ENCODE measurements at regions not wholly inside any gene's neighbourhood (a gene's known extent, or its start where the extent isn't known, plus 50 kb on each side); places are given as distances from the start of the nearest gene placed in this dataset.

DNA sequence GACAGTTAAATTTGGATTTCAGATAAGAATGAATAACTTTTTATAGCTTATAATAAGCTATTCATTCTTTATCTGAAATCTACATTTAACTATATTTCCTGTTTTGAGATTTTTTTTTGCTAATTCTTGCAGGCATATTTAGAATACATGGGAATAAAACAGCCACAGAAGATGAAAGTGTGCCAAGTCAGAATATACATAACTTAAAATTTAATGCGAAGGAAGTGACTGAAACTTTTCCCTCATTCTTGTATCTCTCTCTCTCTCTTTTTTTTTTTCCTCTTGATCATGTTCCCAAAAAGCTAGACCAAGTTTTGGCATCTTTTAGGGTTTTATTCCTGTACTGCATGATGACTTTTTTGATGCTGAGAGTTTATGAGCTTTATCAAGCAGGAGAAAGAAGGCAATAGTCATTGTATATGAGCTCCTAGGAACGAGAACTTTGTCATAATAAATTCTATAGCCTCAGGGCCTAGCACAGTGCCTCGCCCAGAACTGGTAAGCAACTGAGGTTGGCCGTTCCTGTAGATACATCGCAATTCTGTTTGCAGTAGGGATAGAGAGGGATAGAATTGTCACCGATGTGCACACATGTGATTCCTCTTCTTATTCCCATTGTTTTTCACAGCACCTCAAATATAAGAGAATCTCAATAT lies 205.2 kb downstream of the MYLK4 start:
- Histone ChIP-seq H3K36me3 (ENCODE audit: insufficient read depth in 1 of 2, low read depth in 1 of 2) (no peaks in the 10 kb centered on the region), H3K4me1 (no peaks in the 10 kb centered on the region), H3K4me3 (no peak overlapping the region), H3K9me3 (no peaks in the 10 kb centered on the region), H3K27me3 (ENCODE audit: insufficient read depth in 3 of 3, low read length in 2 of 3) (no peaks in the 10 kb centered on the region), H3K27ac (no peak overlapping the region)
- TF ChIP-seq, protein P1, sequence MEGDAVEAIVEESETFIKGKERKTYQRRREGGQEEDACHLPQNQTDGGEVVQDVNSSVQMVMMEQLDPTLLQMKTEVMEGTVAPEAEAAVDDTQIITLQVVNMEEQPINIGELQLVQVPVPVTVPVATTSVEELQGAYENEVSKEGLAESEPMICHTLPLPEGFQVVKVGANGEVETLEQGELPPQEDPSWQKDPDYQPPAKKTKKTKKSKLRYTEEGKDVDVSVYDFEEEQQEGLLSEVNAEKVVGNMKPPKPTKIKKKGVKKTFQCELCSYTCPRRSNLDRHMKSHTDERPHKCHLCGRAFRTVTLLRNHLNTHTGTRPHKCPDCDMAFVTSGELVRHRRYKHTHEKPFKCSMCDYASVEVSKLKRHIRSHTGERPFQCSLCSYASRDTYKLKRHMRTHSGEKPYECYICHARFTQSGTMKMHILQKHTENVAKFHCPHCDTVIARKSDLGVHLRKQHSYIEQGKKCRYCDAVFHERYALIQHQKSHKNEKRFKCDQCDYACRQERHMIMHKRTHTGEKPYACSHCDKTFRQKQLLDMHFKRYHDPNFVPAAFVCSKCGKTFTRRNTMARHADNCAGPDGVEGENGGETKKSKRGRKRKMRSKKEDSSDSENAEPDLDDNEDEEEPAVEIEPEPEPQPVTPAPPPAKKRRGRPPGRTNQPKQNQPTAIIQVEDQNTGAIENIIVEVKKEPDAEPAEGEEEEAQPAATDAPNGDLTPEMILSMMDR (IDR thresholded peaks at IDR 0.05), result no peak
- WGBS, 3 donors, result 83 to 87% (median 84%) methylated on average over 6 of the region's 6 CpGs
- no peak for ATAC-seq
- DNase-seq, result no peak
- intact Hi-C loops (cut with DNase I), result no loop called here

DNA sequence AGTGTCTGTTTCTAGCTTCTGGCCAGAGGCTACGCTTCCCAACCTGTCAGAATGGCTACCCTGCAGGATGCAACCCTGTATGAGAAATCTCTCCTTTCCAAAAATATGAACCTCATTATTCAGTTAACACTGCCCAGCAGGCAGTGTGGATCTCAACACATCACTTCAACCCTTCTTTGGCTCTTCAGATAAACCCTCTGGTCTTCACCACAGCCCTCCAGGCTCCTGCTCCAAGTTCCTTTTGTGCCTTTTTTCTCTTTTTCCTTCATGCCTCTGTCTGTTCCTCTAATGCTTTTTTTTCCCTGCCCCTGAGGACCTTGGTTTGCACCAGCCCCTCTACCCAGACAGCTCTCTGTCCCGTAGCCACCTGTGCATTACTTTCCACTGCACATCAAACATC lies 207.4 kb downstream of the MYLK4 start:
- no peak for DNase-seq
- no peak for ATAC-seq
- Histone ChIP-seq H3K36me3 (ENCODE audit: insufficient read depth in 1 of 2, low read depth in 1 of 2) (no peaks in the 10 kb centered on the region), H3K27me3 (ENCODE audit: insufficient read depth in 3 of 3, low read length in 2 of 3) (no peaks in the 10 kb centered on the region), H3K27ac (no peak overlapping the region), H3K4me1 (no peaks in the 10 kb centered on the region), H3K4me3 (no peak overlapping the region), H3K9me3 (no peaks in the 10 kb centered on the region)
- 82 to 94% (median 86%) methylated on average over 2 of the region's 2 CpGs for WGBS, 3 donors
- TF ChIP-seq, protein P1 (IDR thresholded peaks at IDR 0.05), result no peak
- intact Hi-C loops (cut with DNase I), result no loop called here

DNA sequence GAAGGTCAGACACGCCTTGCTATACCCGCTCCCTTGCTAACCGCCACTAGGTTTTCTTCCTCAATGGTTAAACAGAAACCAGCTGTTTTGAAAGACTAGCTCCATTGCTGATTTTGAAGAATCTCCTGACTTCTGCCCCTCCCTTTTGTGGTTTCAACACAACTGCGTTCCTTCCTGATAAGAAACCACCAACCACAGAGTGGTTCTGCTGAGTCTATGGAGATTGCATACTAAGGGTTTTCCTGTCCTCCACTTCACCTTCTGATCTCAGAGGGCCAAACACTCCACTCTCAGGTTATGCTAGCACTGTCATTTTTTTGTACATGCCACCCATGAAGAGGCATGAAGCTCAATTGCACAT lies 207.9 kb downstream of the MYLK4 start:
- Histone ChIP-seq H3K27ac (no peak overlapping the region), H3K36me3 (ENCODE audit: insufficient read depth in 1 of 2, low read depth in 1 of 2) (no peaks in the 10 kb centered on the region), H3K4me1 (no peaks in the 10 kb centered on the region), H3K4me3 (no peak overlapping the region), H3K27me3 (ENCODE audit: insufficient read depth in 3 of 3, low read length in 2 of 3) (no peaks in the 10 kb centered on the region), H3K9me3 (no peaks in the 10 kb centered on the region)
- intact Hi-C loops (cut with DNase I), result no loop called here
- TF ChIP-seq, protein P1 (IDR thresholded peaks at IDR 0.05), result no peak
- WGBS, 3 donors, result 83 to 92% (median 91%) methylated on average over 4 of the region's 4 CpGs
- no peak for ATAC-seq
- DNase-seq, result no peak

DNA sequence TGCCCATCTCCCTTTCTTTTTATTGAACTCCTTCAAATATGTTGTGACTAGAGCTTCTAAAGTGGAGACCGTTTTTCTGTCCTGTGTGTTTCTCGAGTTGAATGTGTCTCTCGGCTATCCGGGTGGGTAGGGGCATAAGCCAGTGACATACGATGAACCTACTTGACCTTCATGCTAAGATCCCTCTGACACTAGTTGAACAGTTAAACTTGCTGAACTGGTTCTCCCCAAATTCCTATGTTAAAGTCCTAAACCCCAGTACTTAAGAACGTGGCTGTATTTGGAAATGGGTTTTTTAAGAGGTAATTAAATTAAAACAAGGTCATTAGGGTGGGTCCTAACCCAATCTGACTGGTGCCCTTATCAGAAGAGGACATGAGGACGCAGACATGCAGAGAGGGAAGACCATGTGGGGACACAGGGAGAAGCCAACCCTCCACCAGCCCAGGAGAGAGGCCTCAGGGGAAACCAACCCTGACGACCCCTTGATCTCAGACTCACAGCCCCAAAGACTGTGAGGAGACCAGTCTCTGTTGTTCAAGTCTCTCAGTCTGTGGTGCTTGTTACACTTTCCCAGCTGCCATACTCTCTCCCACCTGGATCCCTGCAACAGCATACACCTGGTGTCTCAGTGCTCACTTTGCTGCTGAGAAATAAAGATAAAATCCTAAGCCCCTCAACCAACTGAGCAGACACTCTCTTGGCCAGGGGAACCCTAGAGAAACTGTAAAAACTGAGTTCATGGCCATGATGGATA lies 208.4 kb downstream of the MYLK4 start:
- no peak for ATAC-seq

More for the DNA sequence above, 208.4 kb downstream of the MYLK4 start:
- 75 to 88% (median 86%) methylated on average over 8 of the region's 8 CpGs for WGBS, 3 donors
- Histone ChIP-seq H3K27ac (no peak overlapping the region), H3K4me1 (no peaks in the 10 kb centered on the region), H3K4me3 (no peak overlapping the region), H3K27me3 (ENCODE audit: insufficient read depth in 3 of 3, low read length in 2 of 3) (no peaks in the 10 kb centered on the region), H3K9me3 (no peaks in the 10 kb centered on the region), H3K36me3 (ENCODE audit: insufficient read depth in 1 of 2, low read depth in 1 of 2) (no peaks in the 10 kb centered on the region)
- TF ChIP-seq, protein P1 (IDR thresholded peaks at IDR 0.05), result no peak
- no peak for DNase-seq
- intact Hi-C loops (cut with DNase I), result no loop called here

All from psoas muscle (tissue), 7 donors.